ENCODE measurements at regions not wholly inside any gene's neighbourhood (a gene's known extent, or its start where the extent isn't known, plus 50 kb on each side); places are given as distances from the start of the nearest gene placed in this dataset.

- TF ChIP-seq POLR2A (IDR thresholded peaks at IDR 0.05) (no peak), CTCF (IDR thresholded peaks at IDR 0.05) (no peak)
These were observed 562.6 kb downstream of the PTPRU start for GRCh38 chr1:29798699-29799566.

Data from thyroid gland (tissue), 4 donors.